PC-3 (cell line): ENCODE measurements at regions not wholly inside any gene's neighbourhood (a gene's known extent, or its start where the extent isn't known, plus 50 kb on each side); places are given as distances from the start of the nearest gene placed in this dataset.

Experiments
- ATAC-seq: fragments of 200-7000 bp; cut with Tn5 transposase; 2 replicates; pipeline ENCODE4 v1.9.1; 2020; ENCODE audit warnings: mild to moderate bottlenecking, moderate library complexity
- BruUV-seq: library from RNA; stranded (reverse); fragments of 400-500 nt; replicated peaks from 2 replicates; lab custom pipeline; 2021; lab: Mats Ljungman, UMichigan
- CTCF ChIA-PET: fragments of 300-600 bp; sonication (Branson Sonifier 250); formaldehyde crosslinking; loops from one replicate; lab custom pipeline; 2022; ENCODE audit warnings: antibody characterized with exemption; lab: Charles Lee
- POLR2A ChIA-PET: fragments of 300-600 bp; sonication (Branson Sonifier 250); formaldehyde crosslinking; loops from one replicate; lab custom pipeline; 2022; ENCODE audit warnings: antibody characterized with exemption; ENCODE audit not compliant: unreplicated experiment; lab: Charles Lee
- DNase-seq: peaks from one replicate; pipeline ENCODE4 v3.0.0-alpha.2; 2015
- H2AFZ ChIP-seq: fragments of 300-600 bp; sonication (generic); 2 replicates; pipeline ENCODE4 v1.6.0; 2016; ENCODE audit warnings: antibody characterized with exemption, low read length
- H3F3A ChIP-seq: fragments of 300-600 bp; sonication (generic); one replicate; pipeline ENCODE4 v1.6.0; 2017; ENCODE audit warnings: antibody characterized with exemption, low read length, control low read depth, mild to moderate bottlenecking; ENCODE audit not compliant: unreplicated experiment
- H3K27ac ChIP-seq: fragments of 300-600 bp; sonication (generic); 2 replicates; pipeline ENCODE4 v1.5.1; 2016; ENCODE audit warnings: mild to moderate bottlenecking, low read length
- H3K27me3 ChIP-seq: fragments of 300-600 bp; sonication (generic); 2 replicates; pipeline ENCODE4 v1.6.1; 2016; ENCODE audit warnings: low read length, mixed read lengths
- H3K36me3 ChIP-seq: fragments of 300-600 bp; sonication (generic); 2 replicates; pipeline ENCODE4 v1.6.1; 2016; ENCODE audit warnings: low read depth, mixed run types, low read length, mixed read lengths
- H3K4me1 ChIP-seq: fragments of 300-600 bp; sonication (generic); 2 replicates; pipeline ENCODE4 v1.5.1; 2016; ENCODE audit warnings: low read length; ENCODE audit not compliant: insufficient read depth
- H3K4me2 ChIP-seq: fragments of 300-600 bp; sonication (generic); 2 replicates; pipeline ENCODE4 v1.6.0; 2016; ENCODE audit warnings: low read length
- H3K4me3 ChIP-seq: fragments of 300-600 bp; sonication (generic); 2 replicates; pipeline ENCODE4 v1.5.1; 2016; ENCODE audit warnings: mild to moderate bottlenecking, low read length, mixed read lengths
- H3K79me2 ChIP-seq: fragments of 300-600 bp; sonication (generic); 2 replicates; pipeline ENCODE4 v1.6.1; 2017; ENCODE audit warnings: low read length, mixed read lengths
- H3K9ac ChIP-seq: fragments of 300-600 bp; sonication (generic); 2 replicates; pipeline ENCODE4 v1.6.0; 2016; ENCODE audit warnings: mild to moderate bottlenecking, low read length
- H3K9me2 ChIP-seq: fragments of 300-600 bp; sonication (generic); replicated peaks from 2 replicates; pipeline ENCODE4 v1.6.1; 2016; ENCODE audit warnings: mixed run types, low read length, mixed read lengths
- H3K9me3 ChIP-seq: fragments of 300-600 bp; sonication (generic); 2 replicates; pipeline ENCODE4 v1.6.1; 2016; ENCODE audit warnings: low read length, mixed read lengths
- H4K20me1 ChIP-seq: fragments of 300-600 bp; sonication (generic); 2 replicates; pipeline ENCODE4 v1.6.1; 2016; ENCODE audit warnings: low read length, mixed read lengths
- EZH2 ChIP-seq: fragments of 300-600 bp; sonication (generic); IDR thresholded peaks from one replicate; pipeline ENCODE4 v1.6.1; 2017; ENCODE audit warnings: antibody characterized with exemption, mild to moderate bottlenecking, low read length; ENCODE audit not compliant: unreplicated experiment
- EZH2phosphoT487 ChIP-seq: fragments of 300-600 bp; sonication (generic); IDR thresholded peaks from 2 replicates; pipeline ENCODE4 v1.6.1; 2018; ENCODE audit warnings: mild to moderate bottlenecking, antibody characterized with exemption, low read length, borderline replicate concordance
- intact Hi-C: fragments of 100-400 bp; cut with micrococcal nuclease; formaldehyde crosslinking; loops from 2 replicates; pipeline ENCODE4 v1.9.0; 2023
- TF ChIP-seq, protein P1 (sequence below): fragments of 300-600 bp; sonication (generic); conservative IDR thresholded peaks from 2 replicates; pipeline ENCODE4 v1.5.1; 2017; ENCODE audit warnings: antibody characterized with exemption, low read depth, mild to moderate bottlenecking, low read length

DNA sequence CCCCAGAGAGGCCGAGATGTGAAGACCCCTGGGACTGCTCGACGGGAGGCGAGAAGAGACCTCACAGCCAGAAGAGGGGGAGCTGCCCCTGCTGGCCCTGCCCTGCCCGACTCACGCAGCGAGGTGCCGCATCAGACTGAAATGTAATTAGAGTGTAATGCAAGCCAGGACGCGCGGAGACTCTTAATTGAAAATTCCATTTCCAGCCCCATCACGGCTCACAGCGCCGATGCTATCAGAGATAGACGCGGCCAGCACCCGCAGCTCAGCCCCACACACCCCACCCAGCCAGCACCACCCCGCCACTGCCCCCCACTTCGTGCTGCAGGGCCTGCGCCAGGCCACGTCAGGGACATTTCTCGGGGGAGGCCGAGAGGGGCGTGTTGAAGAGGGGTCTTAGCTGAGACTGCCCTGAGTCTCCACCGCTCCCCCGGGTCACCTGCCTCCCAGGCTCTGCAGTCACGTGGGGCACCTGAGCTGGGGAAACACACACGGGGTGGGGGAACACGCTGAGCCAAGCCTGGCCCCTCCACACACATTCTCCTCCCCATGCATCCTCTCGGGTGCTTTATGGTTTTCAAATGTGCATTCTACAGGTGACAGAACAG is 78.1 kb downstream of the TEX51 start:
- Histone ChIP-seq H3K4me1 (peaks cover 3% of the 10 kb centered on the region; the same call in 1 of the 2 replicates), H4K20me1 (no peaks in the 10 kb centered on the region), H3F3A (no peaks in the 10 kb centered on the region), H3K9ac (no peak overlapping the region), H3K27me3 (peaks cover 65% of the 10 kb centered on the region), H2AFZ (no peak overlapping the region), H3K79me2 (no peaks in the 10 kb centered on the region), H3K9me3 (no peaks in the 10 kb centered on the region), H3K27ac (no peak overlapping the region), H3K4me2 (no peak overlapping the region), H3K36me3 (no peaks in the 10 kb centered on the region), H3K4me3 (no peak overlapping the region), H3K9me2 (no peaks in the 10 kb centered on the region)
- ATAC-seq (no peak), DNase-seq (no peak)
- ChIA-PET CTCF (no interaction called here), POLR2A (no interaction called here)
- intact Hi-C loops = no loop called here
- TF ChIP-seq EZH2phosphoT487 (no peak), EZH2 (no peak)
- TF ChIP-seq, protein P1, sequence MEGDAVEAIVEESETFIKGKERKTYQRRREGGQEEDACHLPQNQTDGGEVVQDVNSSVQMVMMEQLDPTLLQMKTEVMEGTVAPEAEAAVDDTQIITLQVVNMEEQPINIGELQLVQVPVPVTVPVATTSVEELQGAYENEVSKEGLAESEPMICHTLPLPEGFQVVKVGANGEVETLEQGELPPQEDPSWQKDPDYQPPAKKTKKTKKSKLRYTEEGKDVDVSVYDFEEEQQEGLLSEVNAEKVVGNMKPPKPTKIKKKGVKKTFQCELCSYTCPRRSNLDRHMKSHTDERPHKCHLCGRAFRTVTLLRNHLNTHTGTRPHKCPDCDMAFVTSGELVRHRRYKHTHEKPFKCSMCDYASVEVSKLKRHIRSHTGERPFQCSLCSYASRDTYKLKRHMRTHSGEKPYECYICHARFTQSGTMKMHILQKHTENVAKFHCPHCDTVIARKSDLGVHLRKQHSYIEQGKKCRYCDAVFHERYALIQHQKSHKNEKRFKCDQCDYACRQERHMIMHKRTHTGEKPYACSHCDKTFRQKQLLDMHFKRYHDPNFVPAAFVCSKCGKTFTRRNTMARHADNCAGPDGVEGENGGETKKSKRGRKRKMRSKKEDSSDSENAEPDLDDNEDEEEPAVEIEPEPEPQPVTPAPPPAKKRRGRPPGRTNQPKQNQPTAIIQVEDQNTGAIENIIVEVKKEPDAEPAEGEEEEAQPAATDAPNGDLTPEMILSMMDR = no peak
- BruUV-seq = no TSS peak

DNA sequence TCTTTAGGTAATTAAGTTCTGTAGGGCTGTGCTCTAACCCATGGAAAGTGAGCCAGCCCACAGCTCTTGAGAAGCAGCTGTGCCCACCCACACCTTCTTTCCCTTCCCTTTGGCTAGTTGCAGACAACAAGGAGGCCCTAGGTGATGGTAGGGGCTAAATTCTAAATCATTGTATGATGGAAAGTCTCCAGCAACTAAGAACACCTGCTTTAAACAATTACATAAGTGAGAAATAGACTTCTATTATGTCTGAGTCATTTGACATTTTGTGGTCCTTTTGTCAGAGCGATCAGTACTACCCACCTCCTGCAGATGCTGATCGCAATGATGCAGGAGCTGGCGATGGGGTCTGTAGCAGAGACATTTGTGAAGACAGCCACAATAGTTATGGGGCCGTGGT is 79.6 kb downstream of the TEX51 start:
- Histone ChIP-seq H3F3A (no peaks in the 10 kb centered on the region), H3K4me1 (no peaks in the 10 kb centered on the region), H3K4me3 (no peak overlapping the region), H3K36me3 (no peaks in the 10 kb centered on the region), H3K4me2 (no peak overlapping the region), H3K27me3 (peaks cover 66% of the 10 kb centered on the region), H3K9ac (no peak overlapping the region), H3K27ac (no peak overlapping the region), H3K9me2 (no peaks in the 10 kb centered on the region), H3K79me2 (no peaks in the 10 kb centered on the region), H2AFZ (no peak overlapping the region), H4K20me1 (no peaks in the 10 kb centered on the region), H3K9me3 (no peaks in the 10 kb centered on the region)
- ATAC-seq = no peak
- CTCF ChIA-PET = no interaction called here
- POLR2A ChIA-PET = no interaction called here
- no TSS peak for BruUV-seq
- intact Hi-C loops = no loop called here
- TF ChIP-seq, protein P1 = no peak
- no peak for TF ChIP-seq EZH2
- TF ChIP-seq EZH2phosphoT487 = no peak
- DNase-seq = no peak

DNA sequence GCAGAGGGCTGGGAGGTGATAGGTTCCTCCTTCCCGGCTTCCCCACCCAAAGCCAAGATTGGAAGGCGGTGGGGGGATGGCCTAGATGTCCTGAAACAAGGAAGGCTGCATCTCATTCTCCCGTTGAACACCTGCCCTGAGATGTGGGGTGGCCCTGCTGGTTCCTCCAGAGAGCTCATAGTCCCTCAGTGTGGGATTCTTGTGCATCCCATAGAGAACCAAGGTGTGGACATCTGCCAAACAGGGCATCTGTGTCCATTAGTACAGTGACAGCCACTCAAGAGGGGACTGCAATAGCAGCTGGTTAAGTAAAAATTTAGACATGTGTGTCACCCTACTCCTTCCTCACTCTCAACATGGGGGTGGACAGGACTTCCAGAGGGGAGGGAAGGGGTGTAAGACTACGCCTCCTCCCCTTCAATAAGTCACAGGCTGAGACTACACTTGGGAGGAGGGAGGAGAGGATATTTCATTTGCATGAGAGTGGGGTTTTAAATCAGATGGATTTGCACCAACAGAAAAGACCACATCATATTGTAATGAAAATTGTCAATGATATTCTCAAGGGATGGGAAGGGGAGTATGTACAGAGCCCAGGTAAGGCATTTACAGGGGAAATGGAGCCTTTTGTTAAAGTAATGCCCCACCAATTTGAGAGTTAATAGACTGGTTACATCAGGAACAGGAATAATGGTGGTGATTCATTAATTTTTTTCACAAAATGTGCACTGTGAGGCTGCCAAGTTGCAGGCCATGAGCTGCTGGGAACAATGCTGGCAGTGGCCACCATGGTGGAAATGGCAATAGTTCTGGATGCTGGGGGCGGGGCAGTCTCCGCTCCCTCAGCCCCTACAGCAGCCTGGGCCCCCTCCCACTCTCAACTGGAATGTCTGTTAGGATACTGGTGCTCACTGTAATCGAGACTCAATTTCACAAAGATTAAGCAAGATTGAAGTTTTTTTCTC is 80.6 kb downstream of the TEX51 start:
- no peaks in the 10 kb centered on the region for H3K79me2 ChIP-seq
- intact Hi-C loops = no loop called here
- no TSS peak for BruUV-seq
- peaks cover 65% of the 10 kb centered on the region for H3K27me3 ChIP-seq
- no peaks in the 10 kb centered on the region for H3K9me2 ChIP-seq
- H3K9me3 ChIP-seq = no peaks in the 10 kb centered on the region
- ATAC-seq = no peak
- H3K36me3 ChIP-seq = no peaks in the 10 kb centered on the region
- H3K9ac ChIP-seq = no peak overlapping the region
- H3K27ac ChIP-seq = no peak overlapping the region
- CTCF ChIA-PET = no interaction called here
- no peaks in the 10 kb centered on the region for H3K4me1 ChIP-seq
- TF ChIP-seq EZH2 = no peak
- TF ChIP-seq, protein P1 = no peak
- no peak for TF ChIP-seq EZH2phosphoT487
- no peaks in the 10 kb centered on the region for H4K20me1 ChIP-seq
- H3F3A ChIP-seq = no peaks in the 10 kb centered on the region
- no peak overlapping the region for H2AFZ ChIP-seq
- H3K4me3 ChIP-seq = no peak overlapping the region
- H3K4me2 ChIP-seq = no peak overlapping the region
- POLR2A ChIA-PET = no interaction called here
- no peak for DNase-seq
